HepG2 (cell line): ENCODE measurements at regions not wholly inside any gene's neighbourhood (a gene's known extent, or its start where the extent isn't known, plus 50 kb on each side); places are given as distances from the start of the nearest gene placed in this dataset.

Experiments
- ATAC-seq: fragments of 200-7000 bp; cut with Tn5 transposase; 3 replicates; pipeline ENCODE4 v1.9.1; 2020; ENCODE audit warnings: mild to moderate bottlenecking, moderate library complexity
- BruUV-seq: library from RNA; stranded (reverse); fragments of 400-500 nt; replicated peaks from 2 replicates; lab custom pipeline; 2021; lab: Mats Ljungman, UMichigan
- CTCF ChIA-PET: fragments of 300-600 bp; formaldehyde crosslinking; extraction: SDS; loops from one replicate; lab custom pipeline; 2021; ENCODE audit warnings: low total read pairs, inconsistent platforms, low intra/inter-chr PET ratio; lab: Yijun Ruan, JAX
- POLR2A ChIA-PET: fragments of 350-600 bp; sonication (Branson Sonifier 250); formaldehyde crosslinking; loops from one replicate; lab custom pipeline; 2020; ENCODE audit warnings: antibody characterized with exemption, inconsistent platforms; lab: Yijun Ruan, JAX
- DNase-seq: peaks from one replicate; pipeline ENCODE4 v3.0.0-alpha.2; 2015; ENCODE audit warnings: low spot score
- FAIRE-seq: peaks from 3 replicates; lab custom pipeline; 2011; peaks lifted over from hg19 to GRCh38; lab: Jason Lieb, UNC
- H2AFZ ChIP-seq: one replicate; pipeline ENCODE4 v1.6.1; 2011; ENCODE audit warnings: low read length, inconsistent platforms
- H3K27ac ChIP-seq: fragments of 300-600 bp; 3 replicates; pipeline ENCODE4 v1.8.0; 2011; ENCODE audit warnings: mixed run types, mild to moderate bottlenecking, mixed read lengths, low read length, inconsistent platforms; ENCODE audit not compliant: insufficient read depth; ENCODE audit errors: extremely low read length
- H3K27me3 ChIP-seq, 2 experiments: fragments of 200-600 bp in 1 of 2; 2 replicates in 1 of 2; 3 replicates in 1 of 2; pipeline versions ENCODE4 v1.6.0 to v1.8.0; 2011; ENCODE audit warnings: low read length in 2 of 2, mild to moderate bottlenecking in 2 of 2, moderate library complexity in 2 of 2, inconsistent platforms in 1 of 2; ENCODE audit not compliant: insufficient read depth in 2 of 2, control insufficient read depth in 1 of 2
- H3K36me3 ChIP-seq, 2 experiments: fragments of 200-600 bp in 1 of 2; replicated peaks in 1 of 2; 2 replicates in 1 of 2; 3 replicates in 1 of 2; pipeline versions ENCODE4 v1.5.1 to v1.8.0; 2011; ENCODE audit warnings: low read length in 2 of 2, inconsistent platforms in 1 of 2; ENCODE audit not compliant: insufficient read depth in 2 of 2, control insufficient read depth in 1 of 2
- H3K4me1 ChIP-seq: 2 replicates; pipeline ENCODE4 v1.5.1; 2012; ENCODE audit warnings: low read length, inconsistent platforms; ENCODE audit not compliant: insufficient read depth
- H3K4me2 ChIP-seq: 2 replicates; pipeline ENCODE4 v1.6.0; 2011; ENCODE audit warnings: low read depth, low read length, inconsistent platforms
- H3K4me3 ChIP-seq, 3 experiments: fragments of 200-600 bp in 1 of 3; sonication (generic), shearing (Covaris generic) in 1 of 3; replicated peaks in 1 of 3; 2 replicates each; pipeline ENCODE4 v1.5.1; 2011 to 2016; ENCODE audit warnings: low read length in 3 of 3, inconsistent platforms in 2 of 3, low read depth in 2 of 3, mild to moderate bottlenecking in 2 of 3, control low read depth in 1 of 3, mixed read lengths in 1 of 3; ENCODE audit not compliant: insufficient read depth in 1 of 3
- H3K79me2 ChIP-seq: one replicate; pipeline ENCODE4 v1.6.1; 2011; ENCODE audit warnings: low read length, inconsistent platforms; ENCODE audit not compliant: insufficient read depth
- H3K9ac ChIP-seq: 2 replicates; pipeline ENCODE4 v1.6.0; 2011; ENCODE audit warnings: mild to moderate bottlenecking, low read depth, low read length, inconsistent platforms; ENCODE audit not compliant: insufficient read depth
- H3K9me3 ChIP-seq: 2 replicates; pipeline ENCODE4 v1.5.1; 2012; ENCODE audit warnings: mild to moderate bottlenecking, low read length
- H4K20me1 ChIP-seq: 2 replicates; pipeline ENCODE4 v1.6.0; 2011; ENCODE audit warnings: inconsistent platforms, mild to moderate bottlenecking, low read length, moderate library complexity; ENCODE audit not compliant: insufficient read depth
- BORCS8-MEF2B ChIP-seq: sonication (generic); formaldehyde crosslinking; IDR thresholded peaks from 2 replicates; pipeline ENCODE4 v1.8.0; 2022; ENCODE audit warnings: mild to moderate bottlenecking, missing genetic modification reagents
- ELK4 ChIP-seq: sonication (generic); formaldehyde crosslinking; IDR thresholded peaks from 2 replicates; pipeline ENCODE4 v1.9.0; 2021; ENCODE audit warnings: missing genetic modification reagents, borderline replicate concordance
- KAT7 ChIP-seq: IDR thresholded peaks from 2 replicates; pipeline ENCODE4 v1.6.1; 2018; ENCODE audit warnings: borderline replicate concordance, missing compliant biosample characterization
- KDM4B ChIP-seq: sonication (generic); formaldehyde crosslinking; IDR thresholded peaks from 2 replicates; pipeline ENCODE4 v1.4.0; 2020; ENCODE audit warnings: missing genetic modification reagents
- PAXIP1 ChIP-seq: sonication (generic); formaldehyde crosslinking; conservative IDR thresholded peaks from 2 replicates; pipeline ENCODE4 v1.4.0; 2020; ENCODE audit warnings: mild to moderate bottlenecking, missing genetic modification reagents, moderate library complexity
- POGZ ChIP-seq: sonication (generic); formaldehyde crosslinking; IDR thresholded peaks from 2 replicates; pipeline ENCODE4 v1.4.0; 2020; ENCODE audit warnings: mild to moderate bottlenecking, missing genetic modification reagents
- POLR2AphosphoS2 ChIP-seq: IDR thresholded peaks from 2 replicates; pipeline ENCODE4 v1.6.1; 2011; ENCODE audit warnings: low read depth, low read length, improper control_type of control experiment
- RBM39 ChIP-seq: fragments of 200-400 bp; formaldehyde crosslinking; IDR thresholded peaks from one replicate; pipeline ENCODE4 v1.6.1; 2018; ENCODE audit warnings: antibody characterized with exemption, mild to moderate bottlenecking, low read depth, low read length; ENCODE audit not compliant: poor library complexity, severe bottlenecking
- RNF2 ChIP-seq: fragments of 450-650 bp; conservative IDR thresholded peaks from 2 replicates; pipeline ENCODE4 v1.6.1; 2016; ENCODE audit warnings: low read depth
- SMC3 ChIP-seq: IDR thresholded peaks from 2 replicates; pipeline ENCODE4 v1.6.1; 2011; ENCODE audit warnings: low read length, improper control_type of control experiment
- ZBTB43 ChIP-seq: sonication (generic); formaldehyde crosslinking; conservative IDR thresholded peaks from 2 replicates; pipeline ENCODE4 v1.4.0; 2020; ENCODE audit warnings: missing genetic modification reagents
- ZMYM3 ChIP-seq: sonication (generic); formaldehyde crosslinking; IDR thresholded peaks from 2 replicates; pipeline ENCODE4 v1.5.1; 2020; ENCODE audit warnings: mild to moderate bottlenecking, missing genetic modification reagents
- ZNF205 ChIP-seq: IDR thresholded peaks from 2 replicates; pipeline ENCODE4 v1.6.1; 2018; ENCODE audit warnings: missing biosample characterization, missing genetic modification reagents
- ZNF232 ChIP-seq: sonication (generic); formaldehyde crosslinking; IDR thresholded peaks from 2 replicates; pipeline ENCODE4 v1.4.0; 2020; ENCODE audit warnings: missing genetic modification reagents, borderline replicate concordance
- ZNF383 ChIP-seq: sonication (generic); formaldehyde crosslinking; IDR thresholded peaks from 2 replicates; pipeline ENCODE4 v1.4.0; 2020; ENCODE audit warnings: missing genetic modification reagents, mild to moderate bottlenecking, borderline replicate concordance
- ZNF510 ChIP-seq: sonication (generic); formaldehyde crosslinking; IDR thresholded peaks from 2 replicates; pipeline ENCODE4 v1.4.0; 2020; ENCODE audit warnings: low read depth, mild to moderate bottlenecking, missing genetic modification reagents
- ZNF619 ChIP-seq: sonication (generic); formaldehyde crosslinking; IDR thresholded peaks from 2 replicates; pipeline ENCODE4 v1.4.0; 2020; ENCODE audit warnings: mild to moderate bottlenecking, missing genetic modification reagents
- ZNF644 ChIP-seq: IDR thresholded peaks from 2 replicates; pipeline ENCODE4 v1.6.1; 2016; ENCODE audit warnings: low read depth
- ZNF724P ChIP-seq: sonication (generic); formaldehyde crosslinking; IDR thresholded peaks from 2 replicates; pipeline ENCODE4 v1.8.0; 2022; ENCODE audit warnings: missing genetic modification reagents, borderline replicate concordance
- ZNF737 ChIP-seq: sonication (generic); formaldehyde crosslinking; IDR thresholded peaks from 2 replicates; pipeline ENCODE4 v1.5.0; 2020; ENCODE audit warnings: missing genetic modification reagents, mild to moderate bottlenecking, borderline replicate concordance
- ZNF792 ChIP-seq: IDR thresholded peaks from 2 replicates; pipeline ENCODE4 v1.6.1; 2016
- WGBS: methylation state at CpG from one replicate; pipeline ENCODE4 v1.1.6; 2017; ENCODE audit warnings: low lambda C conversion rate; 5-methylcytosine and 5-hydroxymethylcytosine counted together
- in situ Hi-C: cut with HindIII; loops from 2 replicates; pipeline ENCODE4 v1.10.0; 2017; ENCODE audit warnings: low pct_unique_long_range_greater_than_20kb; ENCODE audit not compliant: extremely low pct_ligation_motif_present
- intact Hi-C: fragments of 100-400 bp; cut with micrococcal nuclease; formaldehyde crosslinking; loops from one replicate; pipeline ENCODE4 v1.10.0; 2022; ENCODE audit not compliant: unreplicated experiment

- TF ChIP-seq PAXIP1 (CRISPR knock-in tag) (peak; percentile 42; the same call in 1 of the 2 replicates), POGZ (0 out of 2 replicates have a peak, but pooled peaks have one; percentile 24), KAT7 (CRISPR knock-in tag) (no peak), BORCS8-MEF2B (CRISPR knock-in tag) (no peak), ZBTB43 (CRISPR knock-in tag) (no peak), ZNF644 (peak; percentile 77; the same call in 1 of the 2 replicates), ZNF383 (CRISPR knock-in tag) (no peak), ZNF792 (CRISPR knock-in tag) (no peak), ZNF737 (CRISPR knock-in tag) (no peak)
- TF ChIP-seq, all 625 proteins: peak for 7
Measured at GRCh38 chr1:229832695-229833094, 206.6 kb downstream of the URB2 start (continued).

- Histone ChIP-seq H3K4me1 (peaks cover 19% of the 10 kb centered on the region), H3K9ac (no peak overlapping the region), H2AFZ (no peak overlapping the region), H3K9me3 (no peaks in the 10 kb centered on the region), H3K36me3 (no peaks in the 10 kb centered on the region), H3K27me3 (peaks cover 0 to 1% of the 10 kb centered on the region in 2 experiments; a peak in 1 of 5 replicates), H3K27ac (no peak overlapping the region), H3K4me3 (no peak overlapping the region), H4K20me1 (no peaks in the 10 kb centered on the region), H3K4me2 (no peak overlapping the region), H3K79me2 (no peaks in the 10 kb centered on the region)
- DNase-seq, result no peak
- in situ Hi-C loops (no loop called here), intact Hi-C loops (no loop called here)
- POLR2A ChIA-PET, result no interaction called here
- no peak for FAIRE-seq
- ATAC-seq, result no peak
- CTCF ChIA-PET, result no interaction called here
- WGBS, result 66% methylated on average over 6 of the region's 6 CpGs
- no TSS peak for BruUV-seq
- TF ChIP-seq KDM4B (CRISPR knock-in tag), result no peak
- no peak for TF ChIP-seq RBM39
- no peak for TF ChIP-seq SMC3
- TF ChIP-seq ZNF724P (CRISPR knock-in tag), result no peak
- TF ChIP-seq ZMYM3 (CRISPR knock-in tag), result no peak
- TF ChIP-seq ELK4, result no peak
- no peak for TF ChIP-seq ZNF232 (CRISPR knock-in tag)
- TF ChIP-seq ZNF205, result no peak
- no peak for TF ChIP-seq RNF2
- TF ChIP-seq POLR2AphosphoS2, result no peak
- no peak for TF ChIP-seq ZNF510 (CRISPR knock-in tag)
- TF ChIP-seq ZNF619 (CRISPR knock-in tag), result no peak
Measured at GRCh38 chr1:229834230-229834629, 208.2 kb downstream of the URB2 start.
